GM18498 (cell line): ENCODE measurements at regions not wholly inside any gene's neighbourhood (a gene's known extent, or its start where the extent isn't known, plus 50 kb on each side); places are given as distances from the start of the nearest gene placed in this dataset.

ENCODE experiments used
- ATAC-seq: cut with Tn5 transposase; IDR thresholded peaks from one replicate; pipeline ENCODE4 v1.9.1; 2021; ENCODE audit warnings: mild to moderate bottlenecking, moderate library complexity; ENCODE audit not compliant: unreplicated experiment

- ATAC-seq, result no peak
Measured at GRCh38 chr1:191865479-191865878, 292.8 kb upstream of the RGS18 start.

GRCh38 chr1:191866155-191866554 is 292.1 kb upstream of the RGS18 start:
- ATAC-seq, result no peak

GRCh38 chr1:191869790-191870312 is 288.4 kb upstream of the RGS18 start:
- no peak for ATAC-seq

GRCh38 chr1:191870490-191870889 is 287.8 kb upstream of the RGS18 start:
- ATAC-seq, result no peak

- ATAC-seq, result no peak
Measured at GRCh38 chr1:191875994-191876393, 282.3 kb upstream of the RGS18 start.

GRCh38 chr1:191876631-191877030 is 281.6 kb upstream of the RGS18 start:
- no peak for ATAC-seq

GRCh38 chr1:191882870-191883269 is 275.4 kb upstream of the RGS18 start:
- no peak for ATAC-seq

- peak; percentile 65 for ATAC-seq
Measured at GRCh38 chr1:191886977-191887376, 271.3 kb upstream of the RGS18 start.

GRCh38 chr1:191888996-191889622 is 269.2 kb upstream of the RGS18 start:
- ATAC-seq, result peak; percentile 66

- ATAC-seq, result no peak
Measured at GRCh38 chr1:191889623-191890003, 268.6 kb upstream of the RGS18 start.

- no peak for ATAC-seq
Measured at GRCh38 chr1:191890433-191891088, 267.7 kb upstream of the RGS18 start.

GRCh38 chr1:191892716-191893115 is 265.5 kb upstream of the RGS18 start:
- no peak for ATAC-seq

GRCh38 chr1:191895049-191895448 is 263.2 kb upstream of the RGS18 start:
- no peak for ATAC-seq

GRCh38 chr1:191895462-191896058 is 262.7 kb upstream of the RGS18 start:
- ATAC-seq, result no peak

- no peak for ATAC-seq
Measured at GRCh38 chr1:191897134-191897533, 261.1 kb upstream of the RGS18 start.

GRCh38 chr1:191901651-191902050 is 256.6 kb upstream of the RGS18 start:
- ATAC-seq, result no peak

GRCh38 chr1:191904991-191905390 is 253.3 kb upstream of the RGS18 start:
- ATAC-seq, result no peak

GRCh38 chr1:191905781-191906180 is 252.5 kb upstream of the RGS18 start:
- ATAC-seq, result no peak

- no peak for ATAC-seq
Measured at GRCh38 chr1:191907121-191907520, 251.1 kb upstream of the RGS18 start.

- ATAC-seq, result no peak
Measured at GRCh38 chr1:191910245-191910644, 248.0 kb upstream of the RGS18 start.

- peak; percentile 65 for ATAC-seq
Measured at GRCh38 chr1:191912517-191912916, 245.7 kb upstream of the RGS18 start.
